ENCODE measurements at regions not wholly inside any gene's neighbourhood (a gene's known extent, or its start where the extent isn't known, plus 50 kb on each side); places are given as distances from the start of the nearest gene placed in this dataset.

DNA sequence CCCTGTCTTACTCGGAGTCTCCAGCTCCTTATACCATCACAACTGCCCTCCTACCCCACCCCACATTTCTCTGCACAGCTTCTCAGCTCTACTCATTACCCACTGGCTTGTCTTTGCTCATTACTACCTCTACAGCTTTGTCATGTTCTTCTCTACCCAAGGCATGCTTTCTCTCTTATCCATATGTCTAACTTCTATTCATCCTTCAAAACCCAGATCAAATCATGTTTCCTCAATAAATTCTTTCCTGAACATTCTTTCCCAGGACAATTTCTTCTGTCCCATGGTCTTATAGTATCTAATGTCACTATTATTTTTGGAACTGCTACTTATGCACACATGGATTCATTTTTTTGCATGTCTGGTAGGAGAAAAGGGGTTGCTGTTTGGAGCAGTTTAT lies 231.4 kb downstream of the PTEN start:
- no peak for TF ChIP-seq CTCF (IDR thresholded peaks at IDR 0.05)
- no peak for TF ChIP-seq ZFX (IDR thresholded peaks at IDR 0.05; ENCODE audit: borderline replicate concordance)

Measured in 22Rv1 (cell line).